MM.1S (cell line): ENCODE measurements at regions not wholly inside any gene's neighbourhood (a gene's known extent, or its start where the extent isn't known, plus 50 kb on each side); places are given as distances from the start of the nearest gene placed in this dataset.

Source experiments
- CTCF ChIP-seq: fragments of 300-600 bp; sonication (generic); IDR thresholded peaks from 2 replicates; pipeline ENCODE4 v1.5.1; 2016; ENCODE audit warnings: antibody characterized with exemption, low read length, mixed read lengths
- EZH2 ChIP-seq: fragments of 300-600 bp; sonication (generic); optimal IDR thresholded peaks from 2 replicates; pipeline ENCODE3; 2017; ENCODE audit warnings: low read depth, mild to moderate bottlenecking, antibody characterized with exemption, low read length, mixed read lengths
- EZH2phosphoT487 ChIP-seq: fragments of 300-600 bp; sonication (generic); IDR thresholded peaks from 2 replicates; pipeline ENCODE4 v1.6.1; 2018; ENCODE audit warnings: antibody characterized with exemption, low read length

GRCh38 chr5:87787086-87787485 is 374.4 kb upstream of the CCNH start:
- TF ChIP-seq EZH2 (no peak), EZH2phosphoT487 (no peak), CTCF (no peak)
